Activated naive CD4-positive, alpha-beta T cell treated with anti-CD3 and anti-CD28 coated beads, Interleukin-2, amount 50 U/mL, for 16 hours (primary cell): ENCODE measurements at regions not wholly inside any gene's neighbourhood (a gene's known extent, or its start where the extent isn't known, plus 50 kb on each side); places are given as distances from the start of the nearest gene placed in this dataset.
A peak's percentile ranks its signal among the peaks of the same experiment; 100 is the strongest.

Experiments
- DNase-seq: peaks from one replicate; pipeline ENCODE4 v3.0.0-alpha.2; 2020

- DNase-seq, result no peak
Observed at GRCh38 chr9:96086936-96087571, 211.6 kb downstream of the ERCC6L2 start.

GRCh38 chr9:96085491-96086143, 210.1 kb downstream of the ERCC6L2 start:
- no peak for DNase-seq

GRCh38 chr9:96084331-96084734, 208.8 kb downstream of the ERCC6L2 start:
- no peak for DNase-seq

GRCh38 chr9:96082516-96083232, 207.2 kb downstream of the ERCC6L2 start:
- DNase-seq, result no peak

DNA sequence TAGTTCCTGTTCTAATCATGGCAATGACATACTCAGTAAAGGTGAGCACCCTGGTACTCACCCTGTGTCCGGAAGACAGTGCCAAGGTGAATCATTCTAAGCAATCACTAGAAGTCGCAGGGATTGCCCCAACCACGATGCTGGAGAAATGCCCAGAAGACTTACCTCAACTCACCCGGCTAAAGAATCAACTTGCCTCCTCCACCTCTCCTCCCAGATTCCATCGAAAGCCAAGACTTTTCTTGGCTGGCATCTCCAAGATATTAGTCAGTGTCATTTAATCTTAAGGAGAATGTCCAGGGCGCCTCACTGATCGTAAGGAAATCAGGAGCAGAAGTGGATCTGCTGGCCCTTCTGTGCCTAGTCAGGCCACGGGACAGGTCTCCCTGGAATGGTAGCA, 204.9 kb downstream of the ERCC6L2 start:
- no peak for DNase-seq

- no peak for DNase-seq
Observed at GRCh38 chr9:96079779-96080178, 204.3 kb downstream of the ERCC6L2 start.

GRCh38 chr9:96078897-96079490, 203.5 kb downstream of the ERCC6L2 start:
- DNase-seq, result no peak

GRCh38 chr9:96075757-96076156, 200.3 kb downstream of the ERCC6L2 start:
- no peak for DNase-seq

- no peak for DNase-seq
Observed at GRCh38 chr9:96075111-96075510, 199.6 kb downstream of the ERCC6L2 start.

DNA sequence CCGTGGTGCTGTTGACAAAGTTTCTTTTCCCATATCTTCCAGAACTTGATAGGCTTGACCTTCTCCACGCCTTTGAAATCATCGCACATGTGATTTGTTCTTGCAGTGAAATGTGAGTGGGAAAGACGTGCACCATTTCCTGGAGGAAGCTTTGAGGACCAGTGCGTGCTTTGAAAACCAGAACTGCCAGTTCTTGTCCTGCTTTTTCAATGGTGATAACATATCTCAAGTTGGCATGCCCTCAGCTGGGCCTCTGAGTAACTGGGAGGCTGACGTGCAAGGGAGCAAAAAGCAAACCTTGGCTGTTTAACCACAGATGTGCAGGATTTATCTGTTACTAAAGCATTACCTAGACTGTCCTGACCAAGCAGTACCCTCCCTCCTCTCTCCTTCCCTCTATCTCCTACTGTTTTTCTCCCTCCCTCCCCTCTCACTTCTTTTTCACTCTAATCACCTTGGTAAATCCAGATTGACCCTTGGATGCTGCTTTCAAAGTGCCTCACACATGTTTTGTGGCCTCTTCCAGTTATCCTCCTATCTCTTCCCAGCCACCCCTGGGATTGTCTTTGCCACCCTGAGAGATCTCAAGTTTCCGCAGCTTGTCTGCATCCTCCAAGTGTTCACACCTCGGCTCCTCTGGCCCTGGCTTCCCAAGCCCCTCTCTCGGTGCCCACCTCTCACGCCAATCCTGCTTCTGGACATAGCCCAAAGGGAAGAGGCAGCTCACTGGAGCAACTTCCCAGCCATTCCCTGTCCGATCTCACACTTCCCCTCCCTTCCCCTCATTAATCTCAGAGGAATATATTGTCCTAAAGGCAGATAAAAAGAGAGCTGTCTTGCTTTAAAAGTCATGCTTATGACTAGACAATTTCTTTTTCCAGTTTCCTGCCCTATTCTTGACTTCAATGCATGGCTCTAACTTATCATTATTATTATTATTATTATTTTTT, 198.3 kb downstream of the ERCC6L2 start:
- no peak for DNase-seq

GRCh38 chr9:96072930-96073329, 197.4 kb downstream of the ERCC6L2 start:
- DNase-seq, result no peak

DNA sequence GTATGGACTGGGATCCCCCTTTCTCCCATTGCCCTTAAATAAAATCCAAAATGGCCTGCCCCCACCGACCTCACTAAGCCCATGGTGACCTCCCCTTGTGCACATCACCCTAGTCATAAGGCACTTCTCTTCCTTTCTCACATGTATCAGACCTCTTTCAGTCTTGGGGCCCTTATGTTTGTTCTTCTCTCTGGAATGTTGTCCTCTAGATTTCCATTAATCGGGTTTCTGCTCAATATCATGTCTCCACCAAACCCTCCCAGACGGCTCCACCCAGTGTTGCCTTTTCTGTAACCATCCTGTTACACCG, 196.3 kb downstream of the ERCC6L2 start:
- no peak for DNase-seq

GRCh38 chr9:96071076-96071814, 195.8 kb downstream of the ERCC6L2 start:
- peak; percentile 27 for DNase-seq

DNA sequence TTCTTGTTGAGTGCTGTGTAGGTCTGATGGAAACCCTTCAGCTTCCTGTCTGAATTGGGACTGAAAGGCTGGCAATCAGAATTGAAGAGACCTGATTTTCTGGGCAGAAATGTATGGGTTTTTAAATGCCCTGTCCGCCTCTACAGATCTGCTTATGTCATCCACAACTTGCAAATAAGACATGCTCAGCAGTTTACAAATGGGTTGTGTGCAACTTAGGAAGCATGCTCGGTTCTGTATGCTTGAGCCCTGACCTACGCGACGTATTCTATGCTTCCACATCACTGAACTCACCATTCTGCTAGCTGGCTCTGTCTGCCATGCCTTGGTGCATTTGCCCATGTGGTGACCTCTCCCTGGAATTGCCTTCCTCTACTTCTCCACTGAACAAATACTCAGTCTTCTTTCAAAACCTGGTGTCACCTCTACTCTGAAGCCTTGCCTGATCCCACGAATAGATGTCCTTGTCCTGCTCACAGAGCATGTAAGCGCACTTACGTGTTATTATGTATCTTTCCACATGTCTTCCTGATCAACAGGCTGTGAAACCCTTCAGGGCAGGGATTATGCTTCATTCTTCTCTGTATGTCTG, 194.2 kb downstream of the ERCC6L2 start:
- no peak for DNase-seq

GRCh38 chr9:96068511-96068910, 193.0 kb downstream of the ERCC6L2 start:
- no peak for DNase-seq

- no peak for DNase-seq
Observed at GRCh38 chr9:96067600-96067999, 192.1 kb downstream of the ERCC6L2 start.

- no peak for DNase-seq
Observed at GRCh38 chr9:96067004-96067403, 191.5 kb downstream of the ERCC6L2 start.

- DNase-seq, result no peak
Observed at GRCh38 chr9:96065482-96066251, 190.2 kb downstream of the ERCC6L2 start.

- no peak for DNase-seq
Observed at GRCh38 chr9:96064826-96065481, 189.5 kb downstream of the ERCC6L2 start.

DNA sequence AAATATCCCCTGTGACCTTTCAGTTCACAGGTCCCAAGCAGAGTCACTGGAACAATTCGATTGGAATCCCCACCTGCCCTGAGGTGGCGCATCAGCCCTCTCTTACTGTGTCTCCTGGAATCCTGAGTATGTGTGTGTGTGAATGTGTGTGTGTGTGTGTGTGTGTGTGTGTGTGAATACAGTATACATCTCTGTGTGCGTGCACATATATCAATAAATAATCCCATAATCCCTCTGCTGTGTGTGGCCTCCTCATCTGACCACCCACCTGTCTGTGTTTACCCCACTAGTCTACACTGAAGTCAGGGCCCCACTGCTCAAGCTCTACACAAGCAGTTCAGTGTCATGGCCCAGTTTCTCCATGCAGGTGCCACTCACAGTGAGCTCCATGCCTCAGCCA, 187.4 kb downstream of the ERCC6L2 start:
- no peak for DNase-seq
